T-helper 1 cell treated with Interleukin-12 subunit alpha and Interleukin-12 subunit beta and Interleukin-4 antibody, amounts not matched to agents 30 μg/mL and 1 μg/mL, for 36 hours (primary cell): ENCODE measurements at regions not wholly inside any gene's neighbourhood (a gene's known extent, or its start where the extent isn't known, plus 50 kb on each side); places are given as distances from the start of the nearest gene placed in this dataset.
"Not testable (repeated sequence)": the region's sequence is repeated elsewhere in the genome, so short reads cannot be mapped to it uniquely, and the experiment has no call there.

Experiments
- H3K27ac Mint-ChIP-seq: one replicate; pipeline ENCODE4 v1.8.0; 2021; ENCODE audit warnings: mild to moderate bottlenecking, mixed read lengths
- H3K27me3 Mint-ChIP-seq: one replicate; pipeline ENCODE4 v1.8.0; 2021; ENCODE audit warnings: low read depth, mixed read lengths
- H3K36me3 Mint-ChIP-seq: one replicate; pipeline ENCODE4 v1.8.0; 2021; ENCODE audit warnings: low read depth, mixed read lengths
- H3K4me1 Mint-ChIP-seq: one replicate; pipeline ENCODE4 v1.8.0; 2021; ENCODE audit warnings: low read depth, mixed read lengths
- H3K4me3 Mint-ChIP-seq: one replicate; pipeline ENCODE4 v1.8.0; 2021; ENCODE audit warnings: mild to moderate bottlenecking, moderate library complexity, mixed read lengths
- H3K9me3 Mint-ChIP-seq: one replicate; pipeline ENCODE4 v1.8.0; 2021; ENCODE audit warnings: mixed read lengths

- Mint-ChIP-seq H3K27ac (peak overlapping the region; percentile 86), H3K4me1 (peaks cover 15% of the 10 kb centered on the region), H3K36me3 (peaks cover 4% of the 10 kb centered on the region), H3K9me3 (peaks cover 32% of the 10 kb centered on the region), H3K27me3 (peaks cover 18% of the 10 kb centered on the region), H3K4me3 (peak overlapping the region; percentile 90)
Measured at GRCh38 chr9:63817622-63818518, 1467.1 kb downstream of the FOXD4L5 start.

DNA sequence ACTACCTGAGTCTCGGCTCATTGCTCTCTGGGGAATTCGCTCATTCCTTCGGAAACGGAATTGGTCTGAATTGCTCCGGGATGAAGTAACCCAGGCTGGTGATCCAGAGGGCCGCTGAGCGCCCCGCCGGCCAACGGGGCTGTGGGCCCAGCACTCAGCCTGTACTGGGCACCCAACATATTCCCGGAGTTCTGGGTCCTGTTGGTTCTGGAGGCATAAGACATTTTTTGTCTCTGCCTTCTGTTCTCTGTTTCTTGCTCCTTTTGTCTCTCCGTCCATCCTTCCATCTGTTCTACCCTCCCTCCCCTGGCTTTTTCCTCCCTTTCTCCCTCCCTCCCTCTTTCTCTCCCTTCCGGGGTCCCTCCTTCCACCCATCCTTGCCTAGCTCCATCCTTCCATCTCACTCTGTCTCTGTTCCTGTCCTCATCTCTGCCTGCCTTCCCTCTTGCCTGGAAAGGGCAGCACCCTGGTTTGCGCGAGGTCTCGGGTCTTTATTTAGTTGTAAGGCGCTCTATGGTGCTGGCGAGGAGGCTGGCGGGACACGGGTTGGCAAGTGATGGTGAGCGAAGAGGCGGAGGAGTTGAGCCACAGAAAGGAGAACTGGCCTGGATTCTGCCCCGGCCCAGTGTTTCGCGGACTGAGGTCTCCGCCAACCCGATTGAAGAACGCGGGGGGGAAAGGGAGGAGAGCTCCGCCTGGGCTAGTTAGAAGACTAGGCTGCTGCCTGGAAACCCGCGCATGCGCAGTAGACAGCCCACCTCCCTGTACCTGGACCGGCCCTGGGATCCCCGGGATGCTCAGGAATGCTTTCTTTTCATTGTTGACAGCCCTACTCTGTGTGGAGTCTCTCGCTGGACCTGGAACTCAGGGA lies 1468.0 kb downstream of the FOXD4L5 start:
- peak overlapping the region; percentile 86 for H3K27ac Mint-ChIP-seq
- peak overlapping the region; percentile 90 for H3K4me3 Mint-ChIP-seq
- peaks cover 28% of the 10 kb centered on the region for H3K9me3 Mint-ChIP-seq
- peaks cover 4% of the 10 kb centered on the region for H3K36me3 Mint-ChIP-seq
- H3K27me3 Mint-ChIP-seq, result peaks cover 18% of the 10 kb centered on the region
- H3K4me1 Mint-ChIP-seq, result peaks cover 15% of the 10 kb centered on the region

DNA sequence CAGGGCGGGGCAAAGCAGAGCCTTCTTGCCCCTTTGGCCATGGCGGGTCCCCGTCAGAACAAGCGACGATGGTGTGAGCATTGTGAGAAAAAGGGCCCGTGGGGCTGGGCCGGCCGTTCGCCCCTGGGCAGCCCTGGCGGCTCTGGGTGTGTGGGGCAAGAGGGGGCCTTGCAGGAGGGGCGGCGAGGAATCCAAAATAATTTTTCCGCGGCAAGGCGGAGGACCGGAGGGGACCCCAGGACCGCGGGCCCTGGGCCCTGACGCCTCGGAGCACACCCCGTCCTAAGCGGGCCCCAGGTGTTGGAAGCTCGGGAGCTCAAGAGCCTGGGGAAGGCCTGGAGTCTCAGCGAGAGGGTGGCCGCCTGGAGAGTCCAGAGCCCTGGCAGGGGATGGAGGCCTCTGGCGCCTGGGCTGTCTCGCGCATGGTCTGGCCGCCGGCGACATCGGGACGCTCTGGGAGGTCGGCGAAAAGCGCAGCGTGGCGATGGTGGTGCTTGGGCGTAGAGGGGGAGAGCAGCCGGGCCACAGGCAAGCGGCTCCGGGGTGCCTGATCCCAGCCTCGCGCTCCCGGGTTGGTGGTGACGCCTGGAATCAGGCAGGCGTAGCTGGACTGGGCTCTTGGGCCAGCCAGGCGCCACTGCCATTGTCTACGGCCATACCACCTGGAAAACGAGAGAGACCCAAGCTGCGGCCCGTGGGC lies 1469.9 kb downstream of the FOXD4L5 start:
- Mint-ChIP-seq H3K4me1 (peaks cover 15% of the 10 kb centered on the region), H3K9me3 (peaks cover 24% of the 10 kb centered on the region), H3K27me3 (peaks cover 18% of the 10 kb centered on the region)
- H3K27ac Mint-ChIP-seq, H3K4me3 Mint-ChIP-seq, H3K36me3 Mint-ChIP-seq: not testable (repeated sequence)

DNA sequence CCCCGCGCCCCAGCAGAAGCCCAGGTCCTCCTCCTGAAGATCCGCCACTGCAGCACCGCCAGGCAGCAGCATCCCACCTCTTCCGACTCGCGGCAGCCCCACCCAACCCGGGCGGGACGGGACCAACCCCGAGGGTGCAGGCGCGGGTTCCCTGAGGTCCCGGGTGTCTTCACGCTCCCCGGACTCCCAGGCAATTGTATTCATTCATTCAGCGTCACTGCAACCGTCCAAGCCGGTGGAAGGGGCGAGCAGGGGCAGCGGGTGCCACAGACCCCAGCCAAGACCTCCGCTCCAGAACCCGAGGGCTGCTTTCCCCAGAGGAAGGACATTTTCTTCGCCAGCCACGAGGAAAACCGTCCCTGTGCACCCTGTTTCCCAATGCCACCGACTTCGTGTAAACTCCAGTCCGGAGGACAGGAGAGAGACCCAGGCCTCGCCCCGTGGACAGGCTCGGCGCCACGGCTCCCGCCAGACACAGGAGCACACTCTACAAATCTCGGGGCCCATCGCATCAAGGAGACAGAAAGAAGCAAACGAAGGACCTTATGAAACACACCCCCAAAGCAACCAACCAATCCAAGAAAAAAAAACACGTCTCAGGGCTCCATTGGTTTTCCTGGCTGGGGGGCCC lies 1471.5 kb downstream of the FOXD4L5 start:
- H3K36me3 Mint-ChIP-seq, H3K27ac Mint-ChIP-seq, H3K4me3 Mint-ChIP-seq: not testable (repeated sequence)
- Mint-ChIP-seq H3K4me1 (peaks cover 15% of the 10 kb centered on the region), H3K27me3 (peaks cover 18% of the 10 kb centered on the region), H3K9me3 (peaks cover 30% of the 10 kb centered on the region)

GRCh38 chr9:63812822-63813221 lies 1472.2 kb downstream of the FOXD4L5 start:
- peaks cover 13% of the 10 kb centered on the region for H3K27me3 Mint-ChIP-seq
- peaks cover 12% of the 10 kb centered on the region for H3K4me1 Mint-ChIP-seq
- H3K27ac Mint-ChIP-seq, H3K4me3 Mint-ChIP-seq, H3K36me3 Mint-ChIP-seq: not testable (repeated sequence)
- H3K9me3 Mint-ChIP-seq, result peaks cover 29% of the 10 kb centered on the region

DNA sequence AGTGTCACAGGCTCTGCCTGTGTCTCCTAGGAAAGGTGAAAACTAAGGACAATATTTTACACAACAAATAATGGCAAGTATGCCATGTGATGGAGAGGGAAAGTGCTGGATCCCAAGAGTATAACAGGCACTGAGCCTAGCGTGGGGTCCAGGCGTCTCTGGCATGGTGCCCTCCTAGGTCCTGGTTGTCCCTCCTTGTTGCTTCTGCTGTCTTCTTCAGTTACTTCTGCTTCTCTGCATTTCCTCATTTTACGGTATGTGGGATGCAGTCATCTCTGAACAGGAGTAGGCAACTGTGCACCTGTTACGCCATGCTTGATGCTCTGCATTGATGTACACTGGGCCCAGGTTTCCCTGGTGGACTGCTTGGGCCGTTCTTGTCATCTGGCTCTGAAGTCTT lies 1480.8 kb downstream of the FOXD4L5 start:
- H3K27me3 Mint-ChIP-seq, H3K4me1 Mint-ChIP-seq, H3K4me3 Mint-ChIP-seq, H3K36me3 Mint-ChIP-seq, H3K27ac Mint-ChIP-seq: not testable (repeated sequence)
- H3K9me3 Mint-ChIP-seq, result peaks cover 40% of the 10 kb centered on the region

DNA sequence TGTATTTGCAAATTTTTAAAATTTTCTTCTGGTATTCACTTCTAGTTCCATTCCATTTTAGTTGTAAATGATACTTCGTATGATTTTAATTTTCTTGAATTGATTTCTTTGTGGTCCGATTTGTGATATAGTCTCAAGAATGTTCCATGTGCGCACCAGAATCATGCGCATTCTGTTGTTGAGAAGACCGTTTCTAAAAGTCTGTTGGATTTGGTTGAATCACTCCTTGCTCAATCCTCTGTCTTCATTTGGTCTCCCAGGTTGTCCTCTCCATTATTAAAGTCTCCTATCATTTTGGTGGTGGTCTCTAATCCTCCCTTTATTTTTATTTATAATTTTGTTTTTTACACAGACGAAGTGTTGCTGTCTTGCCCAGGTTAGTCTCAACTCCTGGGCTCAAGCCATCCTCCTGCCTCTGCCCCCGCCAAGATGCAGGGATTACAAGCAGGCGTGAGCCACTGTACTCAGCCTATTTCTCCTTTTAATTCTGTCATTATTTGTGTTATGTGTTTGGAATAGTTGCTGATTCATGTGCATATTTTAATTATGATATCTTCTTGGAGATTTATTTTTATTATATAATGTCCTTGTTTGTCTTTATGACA lies 1490.8 kb downstream of the FOXD4L5 start:
- not testable (repeated sequence) for H3K27ac Mint-ChIP-seq, H3K4me1 Mint-ChIP-seq
- peaks cover 36% of the 10 kb centered on the region for H3K9me3 Mint-ChIP-seq

GRCh38 chr9:63787454-63787853 lies 1497.6 kb downstream of the FOXD4L5 start:
- H3K27ac Mint-ChIP-seq, H3K4me3 Mint-ChIP-seq, H3K36me3 Mint-ChIP-seq, H3K27me3 Mint-ChIP-seq, H3K4me1 Mint-ChIP-seq: not testable (repeated sequence)
- H3K9me3 Mint-ChIP-seq, result peaks cover 34% of the 10 kb centered on the region

More for the DNA sequence above, 1490.8 kb downstream of the FOXD4L5 start:
- not testable (repeated sequence) for H3K4me3 Mint-ChIP-seq, H3K27me3 Mint-ChIP-seq, H3K36me3 Mint-ChIP-seq

DNA sequence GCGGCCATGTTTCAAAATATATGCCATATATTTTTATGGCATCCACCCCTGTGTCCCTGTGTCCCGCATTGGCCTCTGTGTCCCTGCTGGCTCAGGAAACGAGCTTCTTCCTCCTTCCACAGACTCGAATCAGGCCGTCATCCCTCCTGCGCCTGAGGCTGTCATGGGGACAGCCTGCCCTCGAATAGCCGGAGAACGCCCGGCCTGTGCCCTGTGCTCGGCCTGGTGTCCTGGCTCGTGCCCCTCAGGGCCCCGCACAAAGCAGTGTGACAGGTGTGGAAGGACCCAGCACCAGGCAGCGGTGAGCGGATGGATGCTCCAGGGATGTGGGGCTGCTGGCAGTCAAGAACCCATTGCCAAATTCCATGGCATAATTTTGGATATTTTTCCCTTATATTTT lies 1500.0 kb downstream of the FOXD4L5 start:
- not testable (repeated sequence) for H3K36me3 Mint-ChIP-seq, H3K4me3 Mint-ChIP-seq, H3K27ac Mint-ChIP-seq, H3K27me3 Mint-ChIP-seq, H3K4me1 Mint-ChIP-seq
- peaks cover 18% of the 10 kb centered on the region for H3K9me3 Mint-ChIP-seq

GRCh38 chr9:63784421-63784820 lies 1500.6 kb downstream of the FOXD4L5 start:
- peaks cover 14% of the 10 kb centered on the region for H3K9me3 Mint-ChIP-seq
- not testable (repeated sequence) for H3K4me3 Mint-ChIP-seq, H3K36me3 Mint-ChIP-seq, H3K4me1 Mint-ChIP-seq, H3K27me3 Mint-ChIP-seq, H3K27ac Mint-ChIP-seq

DNA sequence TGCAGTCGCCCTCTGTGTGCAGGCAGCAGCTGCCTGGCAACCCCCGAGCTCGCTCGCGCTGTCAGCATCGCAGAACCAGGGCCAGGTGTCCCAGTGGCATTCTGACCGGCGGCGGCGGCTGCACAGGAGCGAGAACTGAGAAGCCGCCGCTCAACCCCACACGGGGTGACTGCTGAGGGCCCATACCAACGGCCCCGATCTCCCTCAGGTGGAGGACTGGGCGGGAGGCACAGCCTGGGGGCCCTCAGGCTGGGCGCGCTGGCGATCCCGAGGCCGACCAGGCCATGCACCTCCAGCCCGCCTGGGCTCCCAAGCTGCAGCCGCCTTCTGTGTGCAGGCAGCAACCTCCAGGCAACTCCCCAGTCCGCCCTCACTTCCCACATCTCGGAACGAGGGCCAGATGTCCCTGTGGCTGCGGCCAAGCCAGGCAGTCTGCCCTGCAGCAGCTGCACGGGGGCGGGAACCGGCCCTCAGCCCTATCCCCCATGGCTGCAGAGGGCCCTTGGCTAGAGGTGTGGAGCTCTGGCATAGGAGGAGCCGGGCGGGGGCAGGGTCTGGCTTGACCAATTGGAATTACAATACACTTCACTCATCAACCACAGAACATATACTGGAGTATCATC lies 1503.1 kb downstream of the FOXD4L5 start:
- not testable (repeated sequence) for H3K36me3 Mint-ChIP-seq, H3K27ac Mint-ChIP-seq, H3K4me1 Mint-ChIP-seq, H3K4me3 Mint-ChIP-seq, H3K27me3 Mint-ChIP-seq, H3K9me3 Mint-ChIP-seq

GRCh38 chr9:63781390-63781789 lies 1503.6 kb downstream of the FOXD4L5 start:
- H3K4me3 Mint-ChIP-seq, H3K9me3 Mint-ChIP-seq, H3K27me3 Mint-ChIP-seq, H3K36me3 Mint-ChIP-seq, H3K4me1 Mint-ChIP-seq, H3K27ac Mint-ChIP-seq: not testable (repeated sequence)

DNA sequence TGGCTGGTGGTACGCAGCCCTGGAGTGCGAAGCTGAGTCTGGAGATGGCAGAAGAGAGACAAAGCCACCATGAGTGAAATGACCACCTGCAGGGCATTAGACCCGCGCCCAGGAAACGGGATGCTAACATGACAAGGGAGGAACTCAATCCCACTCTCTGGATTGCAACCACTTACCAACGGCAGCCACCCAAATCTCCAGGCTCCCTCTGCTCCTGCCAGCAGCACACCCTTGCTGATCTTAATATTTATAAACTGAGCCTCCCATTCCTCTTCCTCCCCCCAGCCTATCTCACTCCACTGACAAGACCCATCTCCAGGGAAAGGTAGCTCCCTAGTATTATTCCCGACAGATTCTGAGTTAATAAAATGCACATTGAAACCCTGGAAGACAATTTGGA lies 1508.8 kb downstream of the FOXD4L5 start:
- H3K4me1 Mint-ChIP-seq, H3K36me3 Mint-ChIP-seq, H3K27ac Mint-ChIP-seq, H3K27me3 Mint-ChIP-seq, H3K4me3 Mint-ChIP-seq, H3K9me3 Mint-ChIP-seq: not testable (repeated sequence)

DNA sequence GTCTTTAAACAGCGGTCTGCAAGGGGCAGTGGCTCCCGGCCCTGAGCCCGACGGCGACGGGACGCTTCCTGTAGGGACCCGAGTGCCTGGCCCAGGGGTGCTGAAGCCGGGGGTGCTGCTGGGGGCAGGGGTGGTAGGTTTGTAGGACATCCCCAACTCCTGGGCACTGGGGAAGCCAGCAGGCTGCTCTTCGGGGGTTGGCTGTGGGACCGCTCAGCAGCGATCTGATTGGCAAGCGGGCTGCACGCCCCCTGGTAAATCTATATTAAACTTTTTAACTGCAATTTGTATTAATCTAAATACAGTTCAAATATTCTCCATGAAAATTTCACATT lies 1510.0 kb downstream of the FOXD4L5 start:
- not testable (repeated sequence) for H3K4me3 Mint-ChIP-seq, H3K36me3 Mint-ChIP-seq, H3K27me3 Mint-ChIP-seq, H3K9me3 Mint-ChIP-seq, H3K27ac Mint-ChIP-seq, H3K4me1 Mint-ChIP-seq
